K562 (cell line): ENCODE measurements at regions not wholly inside any gene's neighbourhood (a gene's known extent, or its start where the extent isn't known, plus 50 kb on each side); places are given as distances from the start of the nearest gene placed in this dataset.

ENCODE experiments used
- POLR2AphosphoS5 ChIP-seq: IDR thresholded peaks from 2 replicates; pipeline ENCODE4 v1.6.1; 2011; ENCODE audit warnings: mild to moderate bottlenecking, low read depth, low read length, moderate library complexity; ENCODE audit not compliant: control insufficient read depth, insufficient read depth
- ZNF121 ChIP-seq: sonication (generic); formaldehyde crosslinking; conservative IDR thresholded peaks from 2 replicates; pipeline ENCODE4 v1.8.0; 2022; ENCODE audit warnings: missing genetic modification reagents
- TF ChIP-seq, protein P1 (sequence below): conservative IDR thresholded peaks from 2 replicates; pipeline ENCODE4 v1.6.1; 2011; ENCODE audit warnings: low read depth, mild to moderate bottlenecking, low read length; ENCODE audit not compliant: control insufficient read depth

- TF ChIP-seq, protein P1, sequence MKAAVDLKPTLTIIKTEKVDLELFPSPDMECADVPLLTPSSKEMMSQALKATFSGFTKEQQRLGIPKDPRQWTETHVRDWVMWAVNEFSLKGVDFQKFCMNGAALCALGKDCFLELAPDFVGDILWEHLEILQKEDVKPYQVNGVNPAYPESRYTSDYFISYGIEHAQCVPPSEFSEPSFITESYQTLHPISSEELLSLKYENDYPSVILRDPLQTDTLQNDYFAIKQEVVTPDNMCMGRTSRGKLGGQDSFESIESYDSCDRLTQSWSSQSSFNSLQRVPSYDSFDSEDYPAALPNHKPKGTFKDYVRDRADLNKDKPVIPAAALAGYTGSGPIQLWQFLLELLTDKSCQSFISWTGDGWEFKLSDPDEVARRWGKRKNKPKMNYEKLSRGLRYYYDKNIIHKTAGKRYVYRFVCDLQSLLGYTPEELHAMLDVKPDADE, result no peak
- TF ChIP-seq POLR2AphosphoS5, result no peak
- no peak for TF ChIP-seq ZNF121 (CRISPR knock-in tag)
Measured at GRCh38 chr17:72407336-72407909, 286.6 kb downstream of the SOX9 start.
